ENCODE measurements at regions not wholly inside any gene's neighbourhood (a gene's known extent, or its start where the extent isn't known, plus 50 kb on each side); places are given as distances from the start of the nearest gene placed in this dataset.

GRCh38 chr7:116188-116981 is 76.0 kb upstream of the FAM20C start:
- Histone ChIP-seq H4K8ac (ENCODE audit: extremely low read depth, insufficient read depth, low read length) (no peak overlapping the region), H2BK120ac (replicated peaks; ENCODE audit: low read depth, low read length) (no peak overlapping the region), H3K27ac (ENCODE audit: low read depth, low read length) (no peak overlapping the region), H3K18ac (ENCODE audit: extremely low read depth, low read length) (no peak overlapping the region), H3K79me2 (ENCODE audit: control insufficient read depth in 1 of 2, insufficient read depth in 2 of 2, low read length in 2 of 2) (no peaks in the 10 kb centered on the region), H3K4me2 (ENCODE audit: insufficient read depth in 1 of 2, low read depth in 2 of 2, low read length in 2 of 2) (no peak overlapping the region), H3K9ac (replicated peaks in 1 of 4; ENCODE audit: extremely low read depth in 1 of 4, low read depth in 3 of 4, low read length in 3 of 4) (no peak overlapping the region), H3K14ac (ENCODE audit: insufficient read length) (no peak overlapping the region), H2AK5ac (ENCODE audit: low read depth, low read length) (no peak overlapping the region; the same call in 1 of the 2 replicates), H2AFZ (ENCODE audit: low read length) (no peak overlapping the region), H3K4ac (replicated peaks; ENCODE audit: insufficient read length, low read depth, low read length) (no peak overlapping the region), H3K9me3 (ENCODE audit: insufficient read depth in 2 of 2, low read depth in 1 of 2, low read length in 1 of 2) (peaks cover 0 to 7% of the 10 kb centered on the region in 2 experiments; a peak in 2 of 4 replicates), H3K36me3 (ENCODE audit: control insufficient read depth in 2 of 4, insufficient read depth in 4 of 4, low read length in 3 of 4) (no peaks in the 10 kb centered on the region), H2BK15ac (ENCODE audit: low read length) (peak overlapping the region; percentile 76; the same call in 1 of the 2 replicates), H4K91ac (replicated peaks; ENCODE audit: insufficient read length, low read length) (peak overlapping the region; percentile 32), H3K23me2 (ENCODE audit: low read depth, low read length) (peaks cover under 1% of the 10 kb centered on the region; the same call in 1 of the 2 replicates), H3K79me1 (ENCODE audit: low read depth, low read length) (no peaks in the 10 kb centered on the region), H4K20me1 (replicated peaks in 1 of 2; ENCODE audit: control insufficient read depth in 1 of 2, insufficient read depth in 2 of 2, low read length in 2 of 2) (no peaks in the 10 kb centered on the region), H3K56ac (replicated peaks; ENCODE audit: insufficient read length, low read depth, low read length) (no peak overlapping the region), H3K4me1 (replicated peaks in 1 of 4; ENCODE audit: control insufficient read depth in 3 of 4, insufficient read depth in 4 of 4, low read length in 3 of 4) (peaks cover 3 to 25% (median 15%) of the 10 kb centered on the region in 4 experiments), H3K23ac (ENCODE audit: insufficient read length) (no peak overlapping the region), H2BK5ac (ENCODE audit: low read depth, low read length) (no peak overlapping the region), H3K27me3 (replicated peaks in 1 of 4; ENCODE audit: control insufficient read depth in 3 of 4, extremely low read depth in 1 of 4, insufficient read depth in 3 of 4, low read length in 3 of 4) (peaks cover 0 to 6% (median under 1%) of the 10 kb centered on the region in 4 experiments; a peak in 3 of 7 replicates), H4K5ac (ENCODE audit: insufficient read length, low read depth, low read length) (no peak overlapping the region), H2BK12ac (ENCODE audit: low read depth, low read length) (peak overlapping the region; percentile 51; the same call in 1 of the 2 replicates), H3K4me3 (ENCODE audit: extremely low read depth in 1 of 4, insufficient read depth in 2 of 4, low read depth in 3 of 4, low read length in 4 of 4) (no peak overlapping the region), H2BK20ac (ENCODE audit: low read length) (no peak overlapping the region; the same call in 1 of the 2 replicates)
- FAIRE-seq: no peak
- ChIA-PET CTCF (ENCODE audit: partially characterized antibody) (no interaction called here), POLR2A (ENCODE audit: partially characterized antibody) (no interaction called here)
- 93% methylated on average over 19 of the region's 19 CpGs; no CpG with 5 or more reads in 1 of the 2 experiments for WGBS, 2 experiments (ENCODE audit: extremely low coverage in 1 of 2, insufficient coverage in 1 of 2, insufficient read length in 1 of 2, insufficient replicate concordance in 2 of 2, low coverage in 1 of 2, low lambda C conversion rate in 2 of 2, missing lambda C conversion rate in 1 of 2)
- DNase-seq (ENCODE audit: low read depth in 1 of 2, low spot score in 2 of 2): no peak
- TF ChIP-seq TCF12 (IDR thresholded peaks at IDR 0.05; ENCODE audit: low read depth, low read length) (no peak), SRF (IDR thresholded peaks at IDR 0.05; ENCODE audit: low read depth, low read length) (no peak), FOSL1 (IDR thresholded peaks at IDR 0.05; ENCODE audit: insufficient read depth, low read depth, low read length) (no peak), BCL11A (IDR thresholded peaks at IDR 0.05; ENCODE audit: low read depth in 2 of 2, low read length in 2 of 2) (no peak), JUND (IDR thresholded peaks at IDR 0.05; ENCODE audit: low read length) (no peak), BRCA1 (IDR thresholded peaks at IDR 0.05; ENCODE audit: low read depth, low read length) (no peak), ZNF274 (IDR thresholded peaks at IDR 0.05; ENCODE audit: borderline replicate concordance, extremely low read depth, low read length) (no peak), SIX5 (IDR thresholded peaks at IDR 0.05; ENCODE audit: low read depth, low read length) (no peak), CTBP2 (IDR thresholded peaks at IDR 0.05; ENCODE audit: borderline replicate concordance, insufficient read depth, insufficient read length, low read length) (no peak), SP1 (IDR thresholded peaks at IDR 0.05; ENCODE audit: low read depth, low read length) (no peak), ATF2 (IDR thresholded peaks at IDR 0.05; ENCODE audit: low read length) (no peak), HDAC6 (IDR thresholded peaks at IDR 0.05; ENCODE audit: low read depth, low read length) (no peak)

Measured in H1 (cell line).